ENCODE measurements at regions not wholly inside any gene's neighbourhood (a gene's known extent, or its start where the extent isn't known, plus 50 kb on each side); places are given as distances from the start of the nearest gene placed in this dataset.
A peak's percentile ranks its signal among the peaks of the same experiment; 100 is the strongest.

GRCh38 chr3:132898141-132898540, 140.1 kb upstream of the TMEM108 start:
- DNase-seq, result no peak

DNA sequence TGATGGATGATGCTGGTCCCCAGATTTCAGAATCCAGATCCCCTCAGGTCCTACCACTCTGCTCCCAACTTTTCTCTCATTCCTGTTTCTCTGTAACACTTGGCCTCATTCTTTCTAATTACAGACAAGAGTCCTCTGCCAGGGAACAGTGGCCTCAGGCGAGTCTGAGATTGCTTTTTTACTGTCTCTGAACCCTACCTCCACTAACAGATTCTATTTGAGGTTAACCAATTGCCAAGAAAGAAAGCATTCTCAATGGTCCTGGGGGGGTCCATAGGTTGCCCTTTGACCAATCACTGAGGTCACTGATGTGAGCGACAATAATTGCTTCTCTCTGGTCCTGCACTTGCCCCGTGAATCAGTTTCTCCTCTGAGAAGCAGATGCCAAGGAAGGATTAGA, 145.2 kb upstream of the TMEM108 start:
- no peak for DNase-seq

DNA sequence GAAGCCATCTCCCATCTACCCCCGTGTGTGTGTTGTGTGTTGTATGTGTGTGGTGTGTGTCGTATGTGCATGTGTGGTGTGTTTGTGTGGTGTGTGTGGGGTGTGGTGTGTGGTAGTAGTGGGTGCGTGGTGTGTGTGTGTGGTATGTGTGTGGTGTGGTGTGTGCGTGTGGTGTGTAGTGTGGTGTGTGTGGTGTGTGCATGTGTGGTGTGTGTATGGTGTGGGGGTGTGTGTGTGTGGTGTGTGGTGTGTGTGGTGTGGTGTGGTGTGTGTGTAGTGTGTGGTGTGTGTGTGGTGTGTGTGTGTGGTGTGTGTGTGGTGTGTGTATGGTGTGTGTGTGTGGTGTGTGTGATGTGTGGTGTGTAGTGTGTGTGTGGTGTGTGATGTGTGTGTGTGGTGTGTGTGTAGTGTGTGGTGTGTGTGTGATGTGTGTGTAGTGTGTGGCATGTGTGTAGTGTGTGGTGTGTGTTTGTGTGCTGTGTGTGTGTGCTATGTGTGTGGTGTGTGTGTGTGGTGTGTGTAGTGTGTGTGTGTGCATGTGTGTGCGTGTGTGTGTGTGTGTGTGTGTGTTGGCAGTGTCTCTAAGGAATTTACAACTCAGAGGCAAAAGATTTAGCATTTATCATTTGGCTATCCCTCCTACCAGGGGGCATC, 156.3 kb upstream of the TMEM108 start:
- DNase-seq, result no peak

GRCh38 chr3:132880986-132881385, 157.2 kb upstream of the TMEM108 start:
- no peak for DNase-seq

DNA sequence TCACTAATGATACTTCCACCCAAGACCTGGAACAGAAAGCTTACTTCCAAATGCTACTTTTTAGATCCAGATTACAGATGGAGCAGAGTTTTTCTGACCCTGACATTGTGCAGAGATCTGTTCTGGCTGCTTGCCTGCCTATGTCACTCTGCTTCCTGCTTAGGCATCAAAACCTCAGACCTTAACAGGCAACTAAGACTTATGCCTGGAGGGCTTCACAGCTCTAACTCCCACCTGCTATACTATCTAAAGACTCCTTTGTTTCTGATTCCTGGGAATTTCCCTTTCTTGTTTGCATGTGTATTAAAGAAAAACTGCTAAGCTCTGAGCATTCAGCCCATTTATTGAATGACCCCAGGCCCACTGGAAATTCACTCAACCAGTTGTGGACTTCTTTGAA, 157.4 kb upstream of the NPHP3 start:
- no peak for DNase-seq

- no peak for DNase-seq
Observed at GRCh38 chr3:132874701-132875100, 152.5 kb upstream of the NPHP3 start.

- no peak for DNase-seq
Observed at GRCh38 chr3:132872711-132873110, 150.5 kb upstream of the NPHP3 start.

GRCh38 chr3:132871956-132872355, 149.7 kb upstream of the NPHP3 start:
- DNase-seq, result no peak

DNA sequence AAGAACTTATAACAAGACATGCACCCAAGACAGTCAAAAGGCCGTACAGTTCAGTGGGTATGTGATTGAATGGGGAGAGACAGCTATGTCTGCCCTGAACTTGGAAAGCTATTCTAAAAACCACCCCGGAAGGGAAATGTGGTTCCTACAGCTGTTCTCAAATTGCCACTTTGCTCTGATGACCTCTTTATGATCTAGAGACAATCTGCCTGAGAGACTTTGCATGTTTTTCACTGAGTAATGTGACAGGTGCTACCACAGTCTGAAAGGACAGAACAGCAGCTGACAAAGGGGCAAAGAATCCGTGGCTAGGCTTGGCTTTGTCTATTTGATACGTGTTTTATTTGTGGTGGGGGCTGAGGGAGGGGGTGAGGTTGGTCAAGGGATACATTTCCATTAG, 148.3 kb upstream of the NPHP3 start:
- no peak for DNase-seq

DNA sequence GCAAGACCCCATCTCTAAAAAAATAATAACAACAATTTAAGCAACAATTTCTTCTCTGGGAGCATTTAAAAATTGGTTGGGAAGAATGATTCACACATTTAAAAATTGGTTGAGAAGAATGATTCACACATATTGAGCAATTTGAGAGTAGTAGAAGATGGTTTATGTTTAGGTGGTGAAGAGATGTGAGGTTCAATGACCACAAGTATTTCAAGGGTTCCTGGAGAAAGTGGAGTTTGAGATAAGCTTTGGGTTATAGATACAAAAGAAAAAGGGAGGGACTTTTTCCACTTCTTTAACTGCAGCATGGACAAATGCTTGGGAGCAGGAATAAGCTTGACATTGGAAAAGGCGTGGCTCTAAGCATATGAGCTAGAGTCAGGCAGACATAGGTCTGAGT, 145.7 kb upstream of the NPHP3 start:
- DNase-seq, result no peak

DNA sequence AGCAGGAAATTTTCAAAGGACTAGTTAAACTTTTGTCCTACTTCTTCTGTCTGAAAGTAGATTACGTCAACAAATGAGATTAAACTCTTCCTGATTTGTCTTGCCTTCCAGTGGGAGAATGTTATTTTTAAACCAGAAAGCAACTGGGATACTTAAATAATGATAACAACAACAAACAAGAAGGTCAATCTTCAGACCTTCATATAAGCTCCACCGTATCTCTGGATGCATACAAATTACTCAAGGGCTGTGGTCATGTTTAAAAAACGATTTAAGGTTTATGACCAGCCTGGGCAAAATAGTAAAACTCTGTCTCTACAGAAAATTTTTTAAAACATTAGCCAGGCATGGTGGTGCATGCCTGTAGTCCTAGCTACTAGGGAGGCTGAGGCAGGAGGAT, 145.3 kb upstream of the NPHP3 start:
- DNase-seq, result no peak

DNA sequence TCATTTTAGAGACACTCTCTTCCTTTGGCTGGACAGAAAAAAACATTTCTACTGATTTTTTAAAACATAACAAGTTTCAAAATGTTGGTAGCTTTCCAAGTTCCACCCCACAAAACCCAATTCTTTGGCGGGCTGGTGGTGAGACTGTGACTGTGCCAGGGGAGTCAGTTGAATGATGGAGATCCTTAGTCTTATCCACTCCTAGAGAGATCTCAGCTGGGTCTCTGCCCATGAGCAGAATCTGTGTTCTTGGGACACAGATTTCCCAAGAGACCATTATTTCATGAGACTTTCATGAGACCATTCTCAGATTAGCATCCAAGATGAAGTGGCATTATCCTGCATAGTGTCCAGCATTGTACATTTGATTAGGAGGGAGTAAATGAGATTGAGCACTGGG, 135.1 kb upstream of the NPHP3 start:
- peak; percentile 19 to 36 for DNase-seq

DNA sequence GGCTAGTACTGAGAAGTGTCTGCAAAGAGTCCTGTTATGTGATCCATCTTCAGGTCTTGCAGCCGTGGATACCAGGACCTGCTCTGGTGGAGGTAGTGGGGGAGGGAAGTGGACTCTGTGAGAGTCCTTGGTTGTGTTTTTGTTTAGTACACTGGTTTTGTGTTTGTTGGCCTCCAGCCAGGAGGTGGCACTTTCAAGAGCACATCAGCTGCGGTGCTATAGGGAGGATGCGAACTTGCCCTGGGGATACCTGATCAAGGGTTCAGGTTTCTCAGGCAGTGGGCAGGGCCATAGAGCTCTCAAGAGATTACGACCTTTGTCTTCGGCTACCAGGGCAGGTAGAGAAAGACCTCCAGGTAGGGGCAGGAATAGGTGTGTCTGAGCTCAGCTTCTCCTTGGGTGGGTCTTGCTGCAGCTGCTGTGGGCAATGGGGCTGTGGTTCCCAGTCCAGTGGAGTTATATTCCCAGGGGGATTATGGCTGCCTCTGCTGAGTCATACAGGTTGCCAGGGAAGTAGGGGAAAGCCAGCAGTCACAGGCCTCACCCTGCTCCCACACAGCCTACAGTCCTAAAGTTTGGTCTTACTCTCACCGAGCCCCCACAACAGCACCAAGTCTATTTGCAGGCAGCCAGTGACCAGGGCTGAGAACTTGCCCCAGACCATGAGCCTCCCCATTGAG, 132.8 kb upstream of the NPHP3 start:
- no peak for DNase-seq

DNA sequence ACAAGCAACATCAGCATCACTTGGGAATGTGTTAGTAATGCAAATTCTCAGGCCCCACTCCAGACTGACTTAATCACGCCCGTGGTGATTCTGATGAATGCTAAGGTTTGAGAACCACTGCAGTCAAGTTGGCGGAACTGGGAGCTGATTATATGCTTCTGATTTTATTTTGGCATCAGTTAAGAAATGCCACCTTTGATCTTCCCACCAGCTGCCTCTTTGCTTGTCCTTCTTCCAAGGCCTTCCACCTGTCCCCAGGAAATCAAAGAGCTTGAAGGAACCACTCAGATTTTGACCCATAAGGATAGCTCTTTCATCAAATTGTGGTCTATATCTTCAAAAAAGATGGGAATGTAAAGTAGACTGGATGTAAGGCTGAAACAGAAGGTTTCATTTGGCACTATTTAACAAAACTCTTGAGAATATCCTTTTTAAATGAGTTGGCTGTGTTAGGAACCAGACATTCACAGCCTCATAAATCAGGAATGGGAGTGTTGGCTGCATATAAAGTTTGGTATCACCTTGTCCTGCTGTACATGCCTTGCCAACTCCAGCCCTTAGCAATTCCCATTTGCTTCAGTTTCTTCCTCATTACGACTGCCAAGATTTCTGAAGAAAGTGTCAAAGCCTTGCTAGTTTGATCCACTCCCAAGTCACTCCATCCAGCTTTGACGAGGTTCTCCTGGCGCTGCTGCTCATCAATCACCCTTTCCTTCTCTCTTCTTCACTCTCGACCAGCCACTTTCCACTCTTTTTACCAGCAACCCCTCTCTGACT, 125.8 kb upstream of the NPHP3 start:
- peak; percentile 65 to 70 for DNase-seq

DNA sequence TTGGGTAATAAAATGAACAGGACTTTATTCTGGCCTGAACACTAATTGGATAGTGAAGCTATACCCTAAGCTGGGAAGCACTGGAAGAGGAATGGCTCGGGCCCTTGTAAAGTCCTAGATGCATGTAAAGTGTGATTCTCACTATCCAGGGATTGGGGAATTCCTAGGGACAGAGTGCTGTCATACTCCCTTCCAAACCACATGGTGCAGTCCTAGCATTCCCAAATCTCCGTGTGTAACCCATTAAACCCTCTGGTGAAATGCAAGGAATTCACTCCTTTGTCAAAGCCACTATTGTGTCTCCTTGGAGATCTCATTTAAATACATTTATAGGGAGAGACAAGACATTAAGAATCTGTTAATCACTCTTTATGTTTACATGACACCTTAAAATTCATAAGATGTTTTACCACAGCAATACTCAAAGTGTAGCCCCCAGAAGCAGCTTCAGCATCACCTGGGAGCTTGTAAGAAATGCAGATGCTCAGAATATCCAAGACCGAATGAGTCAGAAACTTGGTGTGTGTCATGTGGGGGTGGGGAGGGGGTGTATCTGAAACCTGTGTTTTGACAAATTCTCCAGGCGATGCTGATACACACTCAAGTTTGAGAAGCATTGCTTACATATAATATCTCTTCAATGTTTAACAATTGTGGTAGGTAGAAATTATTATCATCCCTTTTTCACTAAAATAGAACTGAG, 121.8 kb upstream of the NPHP3 start:
- DNase-seq, result no peak

GRCh38 chr3:132843349-132843748, 121.1 kb upstream of the NPHP3 start:
- DNase-seq, result no peak

DNA sequence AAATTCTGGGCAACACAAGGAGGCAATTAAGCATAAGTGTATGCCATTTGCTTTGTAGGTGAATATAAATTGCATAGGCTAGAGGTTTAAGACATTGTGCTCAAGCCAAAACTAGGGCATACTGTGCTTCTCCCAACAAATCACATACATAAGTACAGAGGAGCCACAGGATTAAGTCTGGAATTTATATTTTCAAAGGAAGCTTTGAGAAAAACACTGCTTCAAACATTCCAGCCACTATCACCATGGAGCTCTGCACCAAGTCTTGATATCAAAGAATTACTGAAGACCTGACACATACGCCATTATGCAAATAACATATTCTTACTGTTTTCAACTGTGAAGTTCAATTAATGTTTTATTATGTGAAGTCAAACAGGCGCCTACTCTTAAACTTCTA, 119.4 kb upstream of the NPHP3 start:
- DNase-seq, result no peak

DNA sequence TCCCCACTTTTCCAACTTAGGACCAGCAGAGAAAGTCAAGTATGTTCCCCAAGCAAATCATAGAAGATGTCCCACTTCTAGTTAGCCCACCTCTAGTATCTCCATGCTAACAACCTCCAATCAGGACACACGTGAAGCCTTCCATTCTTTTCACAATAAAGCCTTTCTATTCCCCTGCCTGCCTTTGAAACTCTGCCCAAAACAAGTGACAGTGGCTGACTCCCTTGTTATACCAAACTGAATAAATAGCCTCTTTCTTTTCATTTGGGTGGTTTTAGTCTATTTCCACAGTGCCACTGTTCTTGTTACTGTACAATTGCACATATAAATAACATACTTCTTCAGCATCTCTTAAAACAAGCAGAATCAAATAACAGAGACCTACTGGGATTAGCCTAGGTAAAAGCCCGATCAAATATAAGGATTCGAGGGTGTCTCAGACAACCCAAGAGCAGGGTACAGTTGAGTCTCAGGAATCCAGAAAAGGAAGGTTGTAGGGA, 118.0 kb upstream of the NPHP3 start:
- DNase-seq, result no peak

GRCh38 chr3:132838477-132838876, 116.3 kb upstream of the NPHP3 start:
- no peak for DNase-seq

GRCh38 chr3:132837615-132838014, 115.4 kb upstream of the NPHP3 start:
- DNase-seq, result no peak

GRCh38 chr3:132834356-132834755, 112.1 kb upstream of the NPHP3 start:
- DNase-seq, result no peak

DNA sequence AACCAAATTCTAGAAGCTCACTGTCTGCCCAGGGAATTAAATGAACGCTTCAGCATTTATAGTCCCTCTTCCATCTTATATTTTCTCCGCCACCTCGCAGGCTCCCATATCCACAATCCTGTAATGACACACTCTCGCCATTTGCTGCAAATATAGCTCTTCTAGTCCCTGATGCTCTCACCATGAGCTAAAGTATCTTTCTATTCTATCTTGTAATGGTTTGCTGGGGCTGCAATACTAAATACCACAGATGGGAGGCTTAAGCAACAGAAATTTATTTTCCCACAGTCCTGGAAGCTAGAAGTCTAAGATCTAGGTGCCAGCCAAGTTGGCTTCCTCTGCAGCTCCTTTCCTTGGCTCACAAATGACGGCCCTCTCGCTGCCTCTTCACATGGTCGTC, 106.9 kb upstream of the NPHP3 start:
- no peak for DNase-seq
